Keratinocyte (primary cell): ENCODE measurements at regions not wholly inside any gene's neighbourhood (a gene's known extent, or its start where the extent isn't known, plus 50 kb on each side); places are given as distances from the start of the nearest gene placed in this dataset.

ENCODE experiments used
- DNase-seq: peaks from one replicate; pipeline ENCODE4 v3.0.0-alpha.2; 2011; ENCODE audit warnings: low read depth, missing footprints, low spot score
- FAIRE-seq: peaks from 2 replicates; lab custom pipeline; 2011; peaks lifted over from hg19 to GRCh38; lab: Jason Lieb, UNC
- H2AFZ ChIP-seq: 2 replicates; pipeline ENCODE4 v1.6.0; 2012; ENCODE audit warnings: low read length, control low read depth, inconsistent platforms; ENCODE audit not compliant: control insufficient read depth
- H3K27ac ChIP-seq: 2 replicates; pipeline ENCODE4 v1.5.1; 2011; ENCODE audit warnings: low read length; ENCODE audit not compliant: control insufficient read depth, insufficient read depth
- H3K27me3 ChIP-seq: 3 replicates; pipeline ENCODE4 v1.6.0; 2011; ENCODE audit warnings: low read length; ENCODE audit not compliant: control insufficient read depth, insufficient read depth; ENCODE audit errors: extremely low read depth
- H3K36me3 ChIP-seq, 2 experiments: 2 replicates in 1 of 2; 3 replicates in 1 of 2; pipeline ENCODE4 v1.5.1; 2011; ENCODE audit warnings: low read length in 2 of 2, mild to moderate bottlenecking in 1 of 2; ENCODE audit not compliant: control insufficient read depth in 2 of 2, insufficient read depth in 2 of 2; ENCODE audit errors: extremely low read depth in 1 of 2
- H3K4me1 ChIP-seq: 3 replicates; pipeline ENCODE4 v1.5.1; 2011; ENCODE audit warnings: low read length; ENCODE audit not compliant: control insufficient read depth, insufficient read depth; ENCODE audit errors: extremely low read depth
- H3K4me2 ChIP-seq: 3 replicates; pipeline ENCODE4 v1.6.0; 2011; ENCODE audit warnings: low read depth, low read length; ENCODE audit not compliant: control insufficient read depth, insufficient read depth; ENCODE audit errors: extremely low read depth
- H3K4me3 ChIP-seq, 3 experiments: fragments of 200-600 bp in 1 of 3; sonication (generic) in 1 of 3; 2 replicates in 2 of 3; 3 replicates in 1 of 3; pipeline ENCODE4 v1.5.1; 2011 to 2016; ENCODE audit warnings: low read length in 3 of 3, mild to moderate bottlenecking in 3 of 3, control low read depth in 2 of 3, inconsistent platforms in 1 of 3, low read depth in 1 of 3, mixed read lengths in 1 of 3, mixed run types in 1 of 3, moderate library complexity in 1 of 3; ENCODE audit not compliant: control insufficient read depth in 2 of 3, insufficient read depth in 2 of 3; ENCODE audit errors: extremely low read depth in 1 of 3
- H3K79me2 ChIP-seq: 2 replicates; pipeline ENCODE4 v1.6.0; 2012; ENCODE audit warnings: low read length; ENCODE audit not compliant: control insufficient read depth, insufficient read depth
- H3K9ac ChIP-seq: 3 replicates; pipeline ENCODE4 v1.6.0; 2011; ENCODE audit warnings: low read length; ENCODE audit not compliant: control insufficient read depth, insufficient read depth; ENCODE audit errors: extremely low read depth
- H3K9me1 ChIP-seq: 3 replicates; pipeline ENCODE4 v1.6.0; 2011; ENCODE audit warnings: low read length; ENCODE audit not compliant: control insufficient read depth, insufficient read depth; ENCODE audit errors: extremely low read depth
- H3K9me3 ChIP-seq: 2 replicates; pipeline ENCODE4 v1.5.1; 2012; ENCODE audit warnings: low read depth, low read length; ENCODE audit not compliant: control insufficient read depth
- H4K20me1 ChIP-seq: 3 replicates; pipeline ENCODE4 v1.6.0; 2011; ENCODE audit warnings: low read length; ENCODE audit not compliant: control insufficient read depth, insufficient read depth; ENCODE audit errors: extremely low read depth
- EZH2 ChIP-seq: IDR thresholded peaks from one replicate; pipeline ENCODE4 v1.6.1; 2012; ENCODE audit warnings: inconsistent platforms, mild to moderate bottlenecking, low read length, moderate library complexity
- dilution Hi-C: fragments of 300-500 bp; cut with MboI; formaldehyde crosslinking; loops from one replicate; pipeline ENCODE4 v1.7.0; 2020; ENCODE audit warnings: low sequenced_read_pairs; ENCODE audit not compliant: extremely low pct_ligation_motif_present
- small RNA-seq, 3 experiments: library from RNA; depleted of rRNA; stranded (forward); fragments of <200 nt; gene quantifications; one replicate each; pipeline ENCODE3, GENCODE V24; 2012; ENCODE audit warnings: low read depth in 3 of 3, low replicate concordance in 1 of 3; ENCODE audit not compliant: insufficient read length in 3 of 3
- TF ChIP-seq, protein P1 (sequence below), 3 experiments: IDR thresholded peaks in 1 of 3; conservative IDR thresholded peaks in 1 of 3; optimal IDR thresholded peaks in 1 of 3; 2 replicates in 2 of 3; 3 replicates in 1 of 3; pipeline versions ENCODE3 to v1.5.1; 2011; ENCODE audit warnings: low read length in 3 of 3, mild to moderate bottlenecking in 3 of 3, moderate library complexity in 2 of 3, control low read depth in 1 of 3, inconsistent platforms in 1 of 3; ENCODE audit not compliant: insufficient read depth in 2 of 3; ENCODE audit errors: extremely low read depth in 1 of 3

DNA sequence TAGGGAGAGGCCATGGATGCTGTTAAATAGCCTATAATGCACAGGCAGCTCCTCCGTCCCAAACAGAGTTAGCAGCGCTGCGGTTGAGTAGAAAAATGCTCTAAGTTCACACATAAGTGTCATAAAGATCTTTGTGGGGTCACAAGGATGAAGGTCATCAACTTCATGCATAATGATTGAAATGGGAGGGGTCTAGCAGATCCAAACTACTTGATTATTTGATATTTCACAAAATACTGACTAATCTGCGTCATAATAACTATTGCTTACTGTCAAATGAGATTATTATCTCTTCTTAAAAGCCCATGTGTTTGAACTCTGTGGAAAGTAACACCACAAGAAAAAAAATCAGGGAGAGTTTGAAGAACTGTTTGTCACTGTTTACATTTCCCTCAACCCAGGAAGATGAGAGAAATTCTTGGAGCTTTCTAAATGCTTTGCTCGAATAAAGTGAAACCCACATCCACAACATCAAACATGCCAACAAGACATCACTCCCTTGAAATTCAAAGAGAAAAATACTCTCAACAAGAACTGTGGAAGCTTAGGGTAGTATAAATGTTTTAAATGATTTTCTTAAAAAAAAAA, 50.5 kb upstream of the CREB1 start:
- TF ChIP-seq EZH2, result no peak
- TF ChIP-seq, protein P1, sequence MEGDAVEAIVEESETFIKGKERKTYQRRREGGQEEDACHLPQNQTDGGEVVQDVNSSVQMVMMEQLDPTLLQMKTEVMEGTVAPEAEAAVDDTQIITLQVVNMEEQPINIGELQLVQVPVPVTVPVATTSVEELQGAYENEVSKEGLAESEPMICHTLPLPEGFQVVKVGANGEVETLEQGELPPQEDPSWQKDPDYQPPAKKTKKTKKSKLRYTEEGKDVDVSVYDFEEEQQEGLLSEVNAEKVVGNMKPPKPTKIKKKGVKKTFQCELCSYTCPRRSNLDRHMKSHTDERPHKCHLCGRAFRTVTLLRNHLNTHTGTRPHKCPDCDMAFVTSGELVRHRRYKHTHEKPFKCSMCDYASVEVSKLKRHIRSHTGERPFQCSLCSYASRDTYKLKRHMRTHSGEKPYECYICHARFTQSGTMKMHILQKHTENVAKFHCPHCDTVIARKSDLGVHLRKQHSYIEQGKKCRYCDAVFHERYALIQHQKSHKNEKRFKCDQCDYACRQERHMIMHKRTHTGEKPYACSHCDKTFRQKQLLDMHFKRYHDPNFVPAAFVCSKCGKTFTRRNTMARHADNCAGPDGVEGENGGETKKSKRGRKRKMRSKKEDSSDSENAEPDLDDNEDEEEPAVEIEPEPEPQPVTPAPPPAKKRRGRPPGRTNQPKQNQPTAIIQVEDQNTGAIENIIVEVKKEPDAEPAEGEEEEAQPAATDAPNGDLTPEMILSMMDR (optimal IDR thresholded peaks at IDR 0.05 in 1 of 3, IDR thresholded peaks at IDR 0.05 in 1 of 3, conservative IDR thresholded peaks at IDR 0.05 in 1 of 3; ENCODE audit: extremely low read depth in 1 of 3, insufficient read depth in 2 of 3, low read length in 3 of 3), result no peak
- dilution Hi-C loops, result no loop called here
- no peak for FAIRE-seq
- no peaks in the 10 kb centered on the region for H3K27me3 ChIP-seq
- no peaks in the 10 kb centered on the region for H3K9me1 ChIP-seq
- H3K4me2 ChIP-seq, result no peak overlapping the region
- H3K9me3 ChIP-seq, result no peaks in the 10 kb centered on the region
- H4K20me1 ChIP-seq, result no peaks in the 10 kb centered on the region
- H3K36me3 ChIP-seq, result no peaks in the 10 kb centered on the region
- peaks cover 31% of the 10 kb centered on the region for H3K4me1 ChIP-seq
- H3K79me2 ChIP-seq, result no peaks in the 10 kb centered on the region
- H3K9ac ChIP-seq, result no peak overlapping the region
- no peak overlapping the region for H3K4me3 ChIP-seq
- H2AFZ ChIP-seq, result no peak overlapping the region
- no peak overlapping the region for H3K27ac ChIP-seq
- DNase-seq, result no peak

Small RNA genes lying in the stretch of these regions (small RNA-seq; reads per million reads assigned to genes)
- gene MIR1302-4, result 0 reads per million in 3 experiments
